DND-41 (cell line): ENCODE measurements at regions not wholly inside any gene's neighbourhood (a gene's known extent, or its start where the extent isn't known, plus 50 kb on each side); places are given as distances from the start of the nearest gene placed in this dataset.
"Not testable (repeated sequence)": the region's sequence is repeated elsewhere in the genome, so short reads cannot be mapped to it uniquely, and the experiment has no call there.

Experiments used
- ATAC-seq: fragments of 200-7000 bp; cut with Tn5 transposase; 3 replicates; pipeline ENCODE4 v1.9.1; 2021; ENCODE audit warnings: low read depth; ENCODE audit not compliant: insufficient read depth
- DNase-seq: peaks from one replicate; pipeline ENCODE4 v3.0.0-alpha.2; 2020
- H2AFZ ChIP-seq: 2 replicates; pipeline ENCODE4 v1.6.0; 2012; ENCODE audit warnings: low read depth, low read length
- H3K27ac ChIP-seq: 2 replicates; pipeline ENCODE4 v1.5.1; 2012; ENCODE audit warnings: low read length, inconsistent platforms
- H3K27me3 ChIP-seq: fragments of 200-600 bp; sonication (generic); 2 replicates; pipeline ENCODE4 v1.6.0; 2012; ENCODE audit warnings: low read length, mild to moderate bottlenecking, inconsistent platforms; ENCODE audit not compliant: insufficient read depth, poor library complexity
- H3K36me3 ChIP-seq: 2 replicates; pipeline ENCODE4 v1.5.1; 2012; ENCODE audit warnings: low read length, inconsistent platforms; ENCODE audit not compliant: insufficient read depth
- H3K4me1 ChIP-seq: 2 replicates; pipeline ENCODE4 v1.5.1; 2012; ENCODE audit warnings: mild to moderate bottlenecking, low read length; ENCODE audit not compliant: insufficient read depth
- H3K4me2 ChIP-seq: 2 replicates; pipeline ENCODE4 v1.6.0; 2012; ENCODE audit warnings: mild to moderate bottlenecking, moderate library complexity, low read length, inconsistent platforms; ENCODE audit not compliant: insufficient read depth
- H3K4me3 ChIP-seq, 2 experiments: fragments of 200-600 bp in 1 of 2; shearing (Covaris generic) in 1 of 2; 2 replicates each; pipeline ENCODE4 v1.5.1; 2012 to 2016; ENCODE audit warnings: inconsistent platforms in 2 of 2, low read length in 2 of 2, mild to moderate bottlenecking in 2 of 2, low read depth in 1 of 2, moderate library complexity in 1 of 2
- H3K79me2 ChIP-seq: 2 replicates; pipeline ENCODE4 v1.6.0; 2012; ENCODE audit warnings: low read length, inconsistent platforms; ENCODE audit not compliant: insufficient read depth
- H3K9ac ChIP-seq: 2 replicates; pipeline ENCODE4 v1.6.0; 2012; ENCODE audit warnings: low read depth, mild to moderate bottlenecking, inconsistent platforms, low read length, moderate library complexity
- H3K9me3 ChIP-seq: 2 replicates; pipeline ENCODE4 v1.5.1; 2012; ENCODE audit warnings: low read length, moderate library complexity, mild to moderate bottlenecking, inconsistent platforms; ENCODE audit not compliant: insufficient read depth, severe bottlenecking
- H4K20me1 ChIP-seq: 2 replicates; pipeline ENCODE4 v1.6.0; 2012; ENCODE audit warnings: low read length; ENCODE audit not compliant: insufficient read depth

- not testable (repeated sequence) for H2AFZ ChIP-seq, H3K9me3 ChIP-seq, H3K4me3 ChIP-seq, H3K4me1 ChIP-seq, H3K79me2 ChIP-seq, ATAC-seq, H3K27me3 ChIP-seq, DNase-seq, H3K4me2 ChIP-seq, H4K20me1 ChIP-seq, H3K9ac ChIP-seq, H3K27ac ChIP-seq, H3K36me3 ChIP-seq
These were observed 242.3 kb upstream of the POTEB2 start for GRCh38 chr15:21108384-21108783.

- DNase-seq, H3K27ac ChIP-seq, H2AFZ ChIP-seq, H3K36me3 ChIP-seq, H3K4me2 ChIP-seq, ATAC-seq, H3K4me3 ChIP-seq, H3K79me2 ChIP-seq, H3K4me1 ChIP-seq, H3K9me3 ChIP-seq, H4K20me1 ChIP-seq, H3K9ac ChIP-seq, H3K27me3 ChIP-seq: not testable (repeated sequence)
These were observed 241.6 kb upstream of the POTEB2 start for GRCh38 chr15:21107399-21108381.

GRCh38 chr15:21096599-21096998 lies 230.5 kb upstream of the POTEB2 start:
- not testable (repeated sequence) for H2AFZ ChIP-seq, H3K27me3 ChIP-seq, H3K9me3 ChIP-seq, ATAC-seq, H3K4me1 ChIP-seq, H3K36me3 ChIP-seq, H3K27ac ChIP-seq, H3K4me3 ChIP-seq, H3K4me2 ChIP-seq, DNase-seq, H3K79me2 ChIP-seq, H3K9ac ChIP-seq, H4K20me1 ChIP-seq

GRCh38 chr15:21079544-21079943 lies 213.4 kb upstream of the POTEB2 start:
- not testable (repeated sequence) for H3K36me3 ChIP-seq, H3K4me1 ChIP-seq, H4K20me1 ChIP-seq, H3K4me2 ChIP-seq, H3K9ac ChIP-seq, H2AFZ ChIP-seq, H3K9me3 ChIP-seq, DNase-seq, H3K79me2 ChIP-seq, ATAC-seq, H3K27ac ChIP-seq, H3K4me3 ChIP-seq, H3K27me3 ChIP-seq

GRCh38 chr15:21068917-21069316 lies 202.8 kb upstream of the POTEB2 start:
- H3K27me3 ChIP-seq, H3K36me3 ChIP-seq, H3K4me1 ChIP-seq, H3K9ac ChIP-seq, H3K4me3 ChIP-seq, H2AFZ ChIP-seq, H3K27ac ChIP-seq, DNase-seq, H3K4me2 ChIP-seq, H3K79me2 ChIP-seq, ATAC-seq, H3K9me3 ChIP-seq, H4K20me1 ChIP-seq: not testable (repeated sequence)

- not testable (repeated sequence) for H4K20me1 ChIP-seq, H3K79me2 ChIP-seq, H3K9me3 ChIP-seq, H3K9ac ChIP-seq, H3K4me3 ChIP-seq, DNase-seq, H3K27ac ChIP-seq, H3K4me2 ChIP-seq, H3K36me3 ChIP-seq, H3K4me1 ChIP-seq, H2AFZ ChIP-seq, H3K27me3 ChIP-seq
- peak; percentile 14; the same call in 1 of the 3 replicates for ATAC-seq
These were observed 197.4 kb upstream of the POTEB2 start for GRCh38 chr15:21063512-21063911.
